Loucy (cell line): ENCODE measurements at regions not wholly inside any gene's neighbourhood (a gene's known extent, or its start where the extent isn't known, plus 50 kb on each side); places are given as distances from the start of the nearest gene placed in this dataset.

Experiments
- EZH2phosphoT487 ChIP-seq: fragments of 200-600 bp; IDR thresholded peaks from 2 replicates; pipeline ENCODE4 v1.6.1; 2018; ENCODE audit warnings: antibody characterized with exemption, mild to moderate bottlenecking, moderate library complexity, borderline replicate concordance
- TF ChIP-seq, protein P1 (sequence below): fragments of 200-600 bp; sonication (generic); conservative IDR thresholded peaks from 2 replicates; pipeline ENCODE4 v1.5.1; 2014; ENCODE audit warnings: mild to moderate bottlenecking, antibody characterized with exemption, low read length

DNA sequence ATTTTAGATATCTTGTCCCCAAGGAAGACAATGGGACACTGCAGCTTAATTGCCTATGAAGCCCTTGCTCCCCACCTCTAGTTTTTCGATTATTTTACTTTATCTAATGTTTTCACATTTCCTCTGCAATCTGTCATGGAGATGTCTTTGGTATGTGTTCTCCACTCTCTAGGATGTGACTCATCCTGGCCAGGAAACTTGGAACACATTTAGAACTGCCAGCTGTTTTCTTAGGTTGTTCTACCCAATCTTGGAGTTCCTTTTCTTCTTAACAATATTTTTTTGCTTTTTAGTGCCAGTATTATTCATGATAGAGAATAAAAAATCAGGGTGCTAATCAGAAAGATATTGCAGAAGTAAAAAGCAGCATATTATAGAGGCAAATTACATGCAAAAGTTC lies 101.7 kb upstream of the CLEC14A start:
- TF ChIP-seq, protein P1, sequence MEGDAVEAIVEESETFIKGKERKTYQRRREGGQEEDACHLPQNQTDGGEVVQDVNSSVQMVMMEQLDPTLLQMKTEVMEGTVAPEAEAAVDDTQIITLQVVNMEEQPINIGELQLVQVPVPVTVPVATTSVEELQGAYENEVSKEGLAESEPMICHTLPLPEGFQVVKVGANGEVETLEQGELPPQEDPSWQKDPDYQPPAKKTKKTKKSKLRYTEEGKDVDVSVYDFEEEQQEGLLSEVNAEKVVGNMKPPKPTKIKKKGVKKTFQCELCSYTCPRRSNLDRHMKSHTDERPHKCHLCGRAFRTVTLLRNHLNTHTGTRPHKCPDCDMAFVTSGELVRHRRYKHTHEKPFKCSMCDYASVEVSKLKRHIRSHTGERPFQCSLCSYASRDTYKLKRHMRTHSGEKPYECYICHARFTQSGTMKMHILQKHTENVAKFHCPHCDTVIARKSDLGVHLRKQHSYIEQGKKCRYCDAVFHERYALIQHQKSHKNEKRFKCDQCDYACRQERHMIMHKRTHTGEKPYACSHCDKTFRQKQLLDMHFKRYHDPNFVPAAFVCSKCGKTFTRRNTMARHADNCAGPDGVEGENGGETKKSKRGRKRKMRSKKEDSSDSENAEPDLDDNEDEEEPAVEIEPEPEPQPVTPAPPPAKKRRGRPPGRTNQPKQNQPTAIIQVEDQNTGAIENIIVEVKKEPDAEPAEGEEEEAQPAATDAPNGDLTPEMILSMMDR = no peak
- no peak for TF ChIP-seq EZH2phosphoT487
